ENCODE measurements at regions not wholly inside any gene's neighbourhood (a gene's known extent, or its start where the extent isn't known, plus 50 kb on each side); places are given as distances from the start of the nearest gene placed in this dataset.

GRCh38 chr5:9710069-9710468 lies 79.9 kb upstream of the TAS2R1 start:
- Histone ChIP-seq H2AFZ (ENCODE audit: insufficient read depth, low read depth, low read length, poor library complexity, severe bottlenecking) (no peak overlapping the region), H3K36me3 (replicated peaks in 1 of 2; ENCODE audit: control extremely low read depth in 1 of 2, control insufficient read depth in 1 of 2, extremely low read depth in 1 of 2, insufficient read depth in 2 of 2, low read length in 1 of 2) (no peaks in the 10 kb centered on the region), H3K9ac (ENCODE audit: low read length) (no peak overlapping the region), H3K4me3 (ENCODE audit: control extremely low read depth in 1 of 5, extremely low read depth in 1 of 5, insufficient read depth in 1 of 5, low read depth in 2 of 5, low read length in 4 of 5) (no peak overlapping the region), H3K27me3 (replicated peaks in 1 of 4; ENCODE audit: control extremely low read depth in 1 of 4, control insufficient read depth in 3 of 4, insufficient read depth in 4 of 4, low read length in 3 of 4) (no peaks in the 10 kb centered on the region), H3K79me2 (ENCODE audit: control insufficient read depth, insufficient read depth, low read length) (no peaks in the 10 kb centered on the region), H3K9me3 (ENCODE audit: control extremely low read depth in 1 of 3, control insufficient read depth in 2 of 3, insufficient read depth in 1 of 3, low read length in 2 of 3) (no peaks in the 10 kb centered on the region), H3K27ac (ENCODE audit: low read length in 2 of 2) (no peak overlapping the region), H3K4me1 (ENCODE audit: control insufficient read depth in 2 of 2, insufficient read depth in 2 of 2, low read length in 2 of 2) (no peaks in the 10 kb centered on the region), H3K4me2 (replicated peaks; ENCODE audit: low read depth, low read length, poor library complexity, severe bottlenecking) (no peak overlapping the region), H4K20me1 (ENCODE audit: control insufficient read depth, insufficient read depth, low read length, poor library complexity, severe bottlenecking) (no peaks in the 10 kb centered on the region)
- H3K4me1 Mint-ChIP-seq, result no peaks in the 10 kb centered on the region
- no peak overlapping the region for H3K27ac Mint-ChIP-seq
- no peak for ATAC-seq (ENCODE audit: low read depth)
- ChIA-PET POLR2A (no interaction called here), CTCF (no interaction called here)
- no peak for TF ChIP-seq CTCF (IDR thresholded peaks at IDR 0.05)
- no peak for TF ChIP-seq EZH2 (IDR thresholded peaks at IDR 0.05; ENCODE audit: borderline replicate concordance, insufficient read depth, low read depth, low read length, poor library complexity, severe bottlenecking)
- intact Hi-C loops (cut with micrococcal nuclease), result no loop called here
- no peak overlapping the region for H3K4me3 Mint-ChIP-seq
- WGBS (ENCODE audit: insufficient coverage), result 40% methylated on average over 1 of the region's 1 CpG
- no peaks in the 10 kb centered on the region for H3K27me3 Mint-ChIP-seq
- no peak for DNase-seq
- H3K9me3 Mint-ChIP-seq (ENCODE audit: insufficient read depth), result no peaks in the 10 kb centered on the region

- H3K4me1 Mint-ChIP-seq, result no peaks in the 10 kb centered on the region
- DNase-seq (no peak), ATAC-seq (ENCODE audit: low read depth) (no peak)
- no peaks in the 10 kb centered on the region for H3K4me1 ChIP-seq (ENCODE audit: control insufficient read depth in 2 of 2, insufficient read depth in 2 of 2, low read length in 2 of 2)
- no peak overlapping the region for H3K27ac ChIP-seq (ENCODE audit: low read length in 2 of 2)
- H3K27me3 Mint-ChIP-seq, result no peaks in the 10 kb centered on the region
- ChIA-PET CTCF (no interaction called here), POLR2A (no interaction called here)
- no peaks in the 10 kb centered on the region for H3K36me3 ChIP-seq (replicated peaks in 1 of 2; ENCODE audit: control extremely low read depth in 1 of 2, control insufficient read depth in 1 of 2, extremely low read depth in 1 of 2, insufficient read depth in 2 of 2, low read length in 1 of 2)
- no peak overlapping the region for H3K4me3 Mint-ChIP-seq
- H4K20me1 ChIP-seq (ENCODE audit: control insufficient read depth, insufficient read depth, low read length, poor library complexity, severe bottlenecking), result no peaks in the 10 kb centered on the region
- no peak for TF ChIP-seq EZH2 (IDR thresholded peaks at IDR 0.05; ENCODE audit: borderline replicate concordance, insufficient read depth, low read depth, low read length, poor library complexity, severe bottlenecking)
- no peak for TF ChIP-seq CTCF (IDR thresholded peaks at IDR 0.05)
- H3K4me3 ChIP-seq (ENCODE audit: control extremely low read depth in 1 of 5, extremely low read depth in 1 of 5, insufficient read depth in 1 of 5, low read depth in 2 of 5, low read length in 4 of 5), result no peak overlapping the region
- H3K9me3 ChIP-seq (ENCODE audit: control extremely low read depth in 1 of 3, control insufficient read depth in 2 of 3, insufficient read depth in 1 of 3, low read length in 2 of 3), result no peaks in the 10 kb centered on the region
- H3K9me3 Mint-ChIP-seq (ENCODE audit: insufficient read depth), result no peaks in the 10 kb centered on the region
- H2AFZ ChIP-seq (ENCODE audit: insufficient read depth, low read depth, low read length, poor library complexity, severe bottlenecking), result no peak overlapping the region
- H3K27ac Mint-ChIP-seq, result no peak overlapping the region
- 87% methylated on average over 10 of the region's 12 CpGs for WGBS (ENCODE audit: insufficient coverage)
- intact Hi-C loops (cut with micrococcal nuclease), result no loop called here
- no peak overlapping the region for H3K4me2 ChIP-seq (replicated peaks; ENCODE audit: low read depth, low read length, poor library complexity, severe bottlenecking)
- no peak overlapping the region for H3K9ac ChIP-seq (ENCODE audit: low read length)
- H3K79me2 ChIP-seq (ENCODE audit: control insufficient read depth, insufficient read depth, low read length), result no peaks in the 10 kb centered on the region
- no peaks in the 10 kb centered on the region for H3K27me3 ChIP-seq (replicated peaks in 1 of 4; ENCODE audit: control extremely low read depth in 1 of 4, control insufficient read depth in 3 of 4, insufficient read depth in 4 of 4, low read length in 3 of 4)
These were observed 77.7 kb upstream of the TAS2R1 start for GRCh38 chr5:9707732-9708462.

Data from B cell (primary cell).